ENCODE measurements at regions not wholly inside any gene's neighbourhood (a gene's known extent, or its start where the extent isn't known, plus 50 kb on each side); places are given as distances from the start of the nearest gene placed in this dataset.

- H3K27ac ChIP-seq (ENCODE audit: insufficient read depth, low read length) = no peak overlapping the region
- H2AK9ac ChIP-seq (replicated peaks; ENCODE audit: low read depth, low read length, poor library complexity) = no peak overlapping the region
- H4K91ac ChIP-seq (ENCODE audit: insufficient read depth, low read depth, low read length) = no peak overlapping the region
- no peak overlapping the region for H2BK120ac ChIP-seq (ENCODE audit: low read depth, low read length)
- no peaks in the 10 kb centered on the region for H3K9me3 ChIP-seq (ENCODE audit: control insufficient read depth, insufficient read depth, low read length)
- H3K23ac ChIP-seq (ENCODE audit: low read depth, low read length) = no peak overlapping the region
- BruUV-seq (replicated peaks) = no TSS peak
- H3K4me1 ChIP-seq (ENCODE audit: control insufficient read depth, insufficient read depth, low read length) = no peaks in the 10 kb centered on the region
- intact Hi-C loops (cut with micrococcal nuclease) (no loop called here), in situ Hi-C loops (cut with MboI; ENCODE audit: low sequenced_read_pairs) (no loop called here), dilution Hi-C loops (cut with HindIII; ENCODE audit: low sequenced_read_pairs, unreplicated experiment) (no loop called here)
- CTCF ChIA-PET = no interaction called here
- H3K4me3 ChIP-seq (ENCODE audit: insufficient read depth, low read depth, low read length) = no peak overlapping the region
- H3K4ac ChIP-seq (ENCODE audit: low read depth, low read length) = no peak overlapping the region
- no peak overlapping the region for H2BK5ac ChIP-seq (ENCODE audit: low read depth, low read length, poor library complexity, severe bottlenecking)
- no peak overlapping the region for H3K14ac ChIP-seq (replicated peaks; ENCODE audit: low read depth, low read length)
- no peak overlapping the region for H4K5ac ChIP-seq (ENCODE audit: low read depth, low read length)
- no peak overlapping the region for H2BK20ac ChIP-seq (ENCODE audit: low read depth, low read length)
- POLR2A ChIA-PET (ENCODE audit: unreplicated experiment) = interaction anchor here (0.7 kb wide), 1 partner anchor 49 kb away, joined by 4 read pairs; no protein-coding TSS in a partner anchor
- no peaks in the 10 kb centered on the region for H4K20me1 ChIP-seq (ENCODE audit: insufficient read depth, low read length)
- H3K56ac ChIP-seq (ENCODE audit: extremely low read depth, insufficient read depth, low read length) = no peak overlapping the region
- no peaks in the 10 kb centered on the region for H3K9me1 ChIP-seq (ENCODE audit: insufficient read depth, low read length)
- H3K36me3 ChIP-seq (ENCODE audit: control insufficient read depth, insufficient read depth, low read length) = no peaks in the 10 kb centered on the region
- no peak overlapping the region for H2BK15ac ChIP-seq (ENCODE audit: low read depth, low read length)
- no peak overlapping the region for H3K9ac ChIP-seq (ENCODE audit: low read depth, low read length)
- no peaks in the 10 kb centered on the region for H3K79me1 ChIP-seq (ENCODE audit: low read depth in 1 of 2, low read length in 2 of 2)
- no peak overlapping the region for H4K8ac ChIP-seq (ENCODE audit: low read depth in 2 of 2, low read length in 2 of 2)
- TF ChIP-seq USF2 (IDR thresholded peaks at IDR 0.05; ENCODE audit: low read depth, low read length) (no peak), RAD21 (IDR thresholded peaks at IDR 0.05; ENCODE audit: low read length) (no peak), BHLHE40 (IDR thresholded peaks at IDR 0.05; ENCODE audit: low read depth, low read length) (no peak), MXI1 (IDR thresholded peaks at IDR 0.05; ENCODE audit: borderline replicate concordance, low read depth, low read length) (no peak), RCOR1 (IDR thresholded peaks at IDR 0.05; ENCODE audit: insufficient replicate concordance, low read length) (no peak), MAZ (IDR thresholded peaks at IDR 0.05; ENCODE audit: borderline replicate concordance, low read depth, low read length) (no peak), SMC3 (IDR thresholded peaks at IDR 0.05; ENCODE audit: low read depth, low read length) (no peak), NFE2L2 (IDR thresholded peaks at IDR 0.05; ENCODE audit: low read depth, low read length) (no peak), MAFK (IDR thresholded peaks at IDR 0.05; ENCODE audit: low read depth, low read length) (no peak), CEBPB (IDR thresholded peaks at IDR 0.05; ENCODE audit: low read depth, low read length) (no peak), POLR2A (IDR thresholded peaks at IDR 0.05; ENCODE audit: low read depth, low read length) (no peak), FOS (IDR thresholded peaks at IDR 0.05; ENCODE audit: low read depth, low read length) (no peak), ELK1 (IDR thresholded peaks at IDR 0.05; ENCODE audit: borderline replicate concordance, low read depth, low read length) (no peak), CTCF (conservative IDR thresholded peaks at IDR 0.05; ENCODE audit: low read depth, low read length) (no peak)
- H3K18ac ChIP-seq (ENCODE audit: low read depth, low read length) = no peak overlapping the region
- no peak overlapping the region for H3K4me2 ChIP-seq (ENCODE audit: low read depth, low read length)
- ATAC-seq (ENCODE audit: low read depth) (no peak), DNase-seq (no peak)
- no peaks in the 10 kb centered on the region for H3K27me3 ChIP-seq (ENCODE audit: control insufficient read depth, insufficient read depth, low read length)
- no peak overlapping the region for H2AFZ ChIP-seq (replicated peaks; ENCODE audit: low read length, poor library complexity)
- no peak overlapping the region for H2AK5ac ChIP-seq (ENCODE audit: low read depth, low read length)
Observed at GRCh38 chr7:115802415-115802814, 228.1 kb downstream of the TFEC start.
